Neural cell (in vitro differentiated cells): ENCODE measurements at regions not wholly inside any gene's neighbourhood (a gene's known extent, or its start where the extent isn't known, plus 50 kb on each side); places are given as distances from the start of the nearest gene placed in this dataset.

Experiments
- EZH2 ChIP-seq: fragments of 200-600, 300-800 bp; shearing (Covaris generic), sonication (generic); IDR thresholded peaks from 2 replicates; pipeline ENCODE4 v1.6.1; 2014; ENCODE audit warnings: antibody characterized with exemption, low read length, borderline replicate concordance, mild to moderate bottlenecking; ENCODE audit not compliant: insufficient read depth, poor library complexity, severe bottlenecking
- MXI1 ChIP-seq: fragments of 450-650 bp; conservative IDR thresholded peaks from 2 replicates; pipeline ENCODE4 v1.6.1; 2014; ENCODE audit warnings: antibody characterized with exemption, mild to moderate bottlenecking; ENCODE audit not compliant: poor library complexity, severe bottlenecking
- TF ChIP-seq, protein P1 (sequence below): fragments of 450-650 bp; IDR thresholded peaks from 2 replicates; pipeline ENCODE4 v1.5.1; 2014; ENCODE audit warnings: antibody characterized with exemption, mild to moderate bottlenecking, moderate library complexity; ENCODE audit not compliant: poor library complexity, severe bottlenecking

DNA sequence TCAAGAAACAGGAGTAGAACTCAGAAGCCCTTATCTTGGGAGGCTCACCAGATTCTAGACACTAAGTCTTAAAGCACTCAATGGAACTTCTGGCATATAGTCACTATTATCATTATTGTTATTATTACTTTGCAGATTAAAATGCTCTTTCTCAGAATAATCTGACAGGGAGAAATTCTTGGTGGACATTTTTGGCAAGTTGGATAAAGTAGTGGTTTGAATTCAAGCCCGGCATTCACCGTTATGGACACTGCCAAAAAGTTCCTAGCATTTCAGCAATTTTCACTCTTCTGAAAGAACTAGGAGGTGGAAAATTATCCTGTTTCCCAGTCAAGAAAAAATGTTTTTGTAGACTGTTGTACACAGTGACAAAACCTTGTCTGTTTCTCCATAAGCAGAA is 179.6 kb upstream of the ISX start:
- TF ChIP-seq EZH2 = no peak
- TF ChIP-seq, protein P1, sequence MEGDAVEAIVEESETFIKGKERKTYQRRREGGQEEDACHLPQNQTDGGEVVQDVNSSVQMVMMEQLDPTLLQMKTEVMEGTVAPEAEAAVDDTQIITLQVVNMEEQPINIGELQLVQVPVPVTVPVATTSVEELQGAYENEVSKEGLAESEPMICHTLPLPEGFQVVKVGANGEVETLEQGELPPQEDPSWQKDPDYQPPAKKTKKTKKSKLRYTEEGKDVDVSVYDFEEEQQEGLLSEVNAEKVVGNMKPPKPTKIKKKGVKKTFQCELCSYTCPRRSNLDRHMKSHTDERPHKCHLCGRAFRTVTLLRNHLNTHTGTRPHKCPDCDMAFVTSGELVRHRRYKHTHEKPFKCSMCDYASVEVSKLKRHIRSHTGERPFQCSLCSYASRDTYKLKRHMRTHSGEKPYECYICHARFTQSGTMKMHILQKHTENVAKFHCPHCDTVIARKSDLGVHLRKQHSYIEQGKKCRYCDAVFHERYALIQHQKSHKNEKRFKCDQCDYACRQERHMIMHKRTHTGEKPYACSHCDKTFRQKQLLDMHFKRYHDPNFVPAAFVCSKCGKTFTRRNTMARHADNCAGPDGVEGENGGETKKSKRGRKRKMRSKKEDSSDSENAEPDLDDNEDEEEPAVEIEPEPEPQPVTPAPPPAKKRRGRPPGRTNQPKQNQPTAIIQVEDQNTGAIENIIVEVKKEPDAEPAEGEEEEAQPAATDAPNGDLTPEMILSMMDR = no peak
- no peak for TF ChIP-seq MXI1
